Tibial artery (tissue), 4 donors: ENCODE measurements at regions not wholly inside any gene's neighbourhood (a gene's known extent, or its start where the extent isn't known, plus 50 kb on each side); places are given as distances from the start of the nearest gene placed in this dataset.

ENCODE experiments used
- DNase-seq, 2 donors: peaks; one replicate each; pipeline ENCODE4 v3.0.0-alpha.2; 2019
- H3K27ac ChIP-seq, 2 donors: fragments of 200-600 bp; sonication (generic) in 1 of 2; 1 replicate in 1 of 2; 2 replicates in 1 of 2; pipeline ENCODE4 v1.5.1; 2018 to 2019; ENCODE audit warnings: mild to moderate bottlenecking in 1 of 2
- H3K27me3 ChIP-seq, 2 donors: fragments of 200-600 bp; sonication (generic) in 1 of 2; one replicate each; pipeline versions ENCODE4 v1.5.1 to v1.6.0; 2016 to 2019
- H3K36me3 ChIP-seq, 3 donors: fragments of 200-600 bp; sonication (generic) in 2 of 3; one replicate each; pipeline ENCODE4 v1.5.1; 2016 to 2019; ENCODE audit warnings: mild to moderate bottlenecking in 2 of 3
- H3K4me1 ChIP-seq, 4 donors: fragments of 200-600 bp; sonication (generic) in 2 of 4; 1 replicate in 3 of 4; 2 replicates in 1 of 4; pipeline ENCODE4 v1.5.1; 2016 to 2019
- H3K4me3 ChIP-seq, 2 donors: fragments of 200-600 bp; sonication (generic) in 1 of 2; 1 replicate in 1 of 2; 2 replicates in 1 of 2; pipeline ENCODE4 v1.5.1; 2018 to 2019; ENCODE audit warnings: mild to moderate bottlenecking in 2 of 2
- H3K9me3 ChIP-seq, 3 donors: fragments of 200-600 bp; sonication (generic) in 1 of 3; one replicate each; pipeline ENCODE4 v1.5.1; 2016 to 2019
- intact Hi-C: fragments of 100-400 bp; cut with DNase I; formaldehyde crosslinking; loops from one replicate; pipeline ENCODE4 v1.15.0; 2023; ENCODE audit warnings: low total_unique reads
- TF ChIP-seq, protein P1 (sequence below), 2 experiments: fragments of 200-600 bp in 1 of 2; fragments of 450-650 bp in 1 of 2; IDR thresholded peaks; one replicate each; pipeline ENCODE4 v1.5.1; 2017 to 2019; ENCODE audit warnings: antibody characterized with exemption in 2 of 2, mild to moderate bottlenecking in 1 of 2, moderate library complexity in 1 of 2

- H3K4me3 ChIP-seq, result no peak overlapping the region
- H3K36me3 ChIP-seq, result no peaks in the 10 kb centered on the region
- no peak for DNase-seq
- H3K4me1 ChIP-seq, result no peaks in the 10 kb centered on the region
- no peaks in the 10 kb centered on the region for H3K9me3 ChIP-seq
- intact Hi-C loops, result no loop called here
- TF ChIP-seq, protein P1, sequence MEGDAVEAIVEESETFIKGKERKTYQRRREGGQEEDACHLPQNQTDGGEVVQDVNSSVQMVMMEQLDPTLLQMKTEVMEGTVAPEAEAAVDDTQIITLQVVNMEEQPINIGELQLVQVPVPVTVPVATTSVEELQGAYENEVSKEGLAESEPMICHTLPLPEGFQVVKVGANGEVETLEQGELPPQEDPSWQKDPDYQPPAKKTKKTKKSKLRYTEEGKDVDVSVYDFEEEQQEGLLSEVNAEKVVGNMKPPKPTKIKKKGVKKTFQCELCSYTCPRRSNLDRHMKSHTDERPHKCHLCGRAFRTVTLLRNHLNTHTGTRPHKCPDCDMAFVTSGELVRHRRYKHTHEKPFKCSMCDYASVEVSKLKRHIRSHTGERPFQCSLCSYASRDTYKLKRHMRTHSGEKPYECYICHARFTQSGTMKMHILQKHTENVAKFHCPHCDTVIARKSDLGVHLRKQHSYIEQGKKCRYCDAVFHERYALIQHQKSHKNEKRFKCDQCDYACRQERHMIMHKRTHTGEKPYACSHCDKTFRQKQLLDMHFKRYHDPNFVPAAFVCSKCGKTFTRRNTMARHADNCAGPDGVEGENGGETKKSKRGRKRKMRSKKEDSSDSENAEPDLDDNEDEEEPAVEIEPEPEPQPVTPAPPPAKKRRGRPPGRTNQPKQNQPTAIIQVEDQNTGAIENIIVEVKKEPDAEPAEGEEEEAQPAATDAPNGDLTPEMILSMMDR (IDR thresholded peaks at IDR 0.05), result no peak
- H3K27me3 ChIP-seq, result no peaks in the 10 kb centered on the region
- H3K27ac ChIP-seq, result no peak overlapping the region
Measured at GRCh38 chr18:39346916-39347315, 1781.3 kb upstream of the CELF4 start.

DNA sequence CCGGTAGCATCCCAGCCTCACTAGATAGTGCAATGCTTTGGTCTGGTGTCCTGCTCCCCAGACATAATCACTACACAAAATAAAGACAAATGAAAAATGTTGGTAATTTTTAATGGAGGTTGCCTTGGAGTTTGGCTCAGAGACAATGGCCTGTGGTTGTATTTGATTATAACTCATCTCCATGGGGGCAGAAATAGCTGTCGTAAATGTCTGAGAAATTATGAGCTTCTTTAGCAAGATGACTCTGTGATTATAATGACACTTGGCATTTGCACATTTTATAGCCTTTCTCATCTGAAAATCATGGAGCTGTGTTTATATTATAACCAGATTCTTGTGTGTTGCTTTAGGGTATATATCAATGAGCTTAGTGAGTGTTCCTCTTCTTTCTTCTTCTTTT lies 1779.7 kb upstream of the CELF4 start:
- Histone ChIP-seq H3K27ac (no peak overlapping the region), H3K4me3 (no peak overlapping the region), H3K27me3 (no peaks in the 10 kb centered on the region), H3K9me3 (no peaks in the 10 kb centered on the region), H3K4me1 (no peaks in the 10 kb centered on the region), H3K36me3 (no peaks in the 10 kb centered on the region)
- no peak for DNase-seq
- TF ChIP-seq, protein P1 (IDR thresholded peaks at IDR 0.05), result no peak
- intact Hi-C loops, result no loop called here

DNA sequence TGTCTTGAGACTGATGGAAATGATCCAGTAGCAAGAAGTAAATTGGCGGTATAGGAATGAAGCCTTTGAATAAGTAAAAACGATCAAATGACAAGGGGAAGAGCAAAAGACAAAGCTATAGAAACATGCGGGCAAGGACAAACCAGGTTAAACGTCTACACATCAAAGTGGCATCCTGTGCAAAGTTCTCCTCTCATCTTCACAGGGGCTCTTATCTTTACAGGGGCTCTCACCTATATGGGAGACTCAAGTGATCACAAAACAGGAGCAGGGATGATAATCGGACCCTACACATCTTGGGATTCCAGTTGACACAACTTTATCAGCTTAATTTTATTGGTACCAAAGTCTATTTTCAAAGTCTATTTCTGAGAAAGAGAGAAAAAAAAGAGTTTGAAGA lies 1778.9 kb upstream of the CELF4 start:
- Histone ChIP-seq H3K4me1 (no peaks in the 10 kb centered on the region), H3K27ac (no peak overlapping the region), H3K9me3 (no peaks in the 10 kb centered on the region), H3K4me3 (no peak overlapping the region), H3K27me3 (no peaks in the 10 kb centered on the region), H3K36me3 (no peaks in the 10 kb centered on the region)
- TF ChIP-seq, protein P1 (IDR thresholded peaks at IDR 0.05), result no peak
- intact Hi-C loops, result no loop called here
- no peak for DNase-seq

GRCh38 chr18:39341129-39341528 lies 1775.5 kb upstream of the CELF4 start:
- no peaks in the 10 kb centered on the region for H3K9me3 ChIP-seq
- no peak overlapping the region for H3K27ac ChIP-seq
- H3K4me3 ChIP-seq, result no peak overlapping the region
- H3K27me3 ChIP-seq, result no peaks in the 10 kb centered on the region
- DNase-seq, result no peak
- no peaks in the 10 kb centered on the region for H3K4me1 ChIP-seq
- H3K36me3 ChIP-seq, result no peaks in the 10 kb centered on the region
- TF ChIP-seq, protein P1 (IDR thresholded peaks at IDR 0.05), result no peak
- intact Hi-C loops, result no loop called here

- no peaks in the 10 kb centered on the region for H3K27me3 ChIP-seq
- no peak for DNase-seq
- no peaks in the 10 kb centered on the region for H3K36me3 ChIP-seq
- no peak overlapping the region for H3K4me3 ChIP-seq
- no peaks in the 10 kb centered on the region for H3K9me3 ChIP-seq
- no peaks in the 10 kb centered on the region for H3K4me1 ChIP-seq
- H3K27ac ChIP-seq, result no peak overlapping the region
- TF ChIP-seq, protein P1 (IDR thresholded peaks at IDR 0.05), result no peak
- intact Hi-C loops, result no loop called here
Measured at GRCh38 chr18:39340418-39340817, 1774.8 kb upstream of the CELF4 start.
